Ecto neural progenitor cell (in vitro differentiated cells): ENCODE measurements at regions not wholly inside any gene's neighbourhood (a gene's known extent, or its start where the extent isn't known, plus 50 kb on each side); places are given as distances from the start of the nearest gene placed in this dataset.
"Not testable (repeated sequence)": the region's sequence is repeated elsewhere in the genome, so short reads cannot be mapped to it uniquely, and the experiment has no call there.

Source experiments
- DNase-seq: peaks from one replicate; pipeline ENCODE4 v3.0.0-alpha.2; 2018; ENCODE audit warnings: low spot score

- no peak for DNase-seq
These were observed 394.6 kb downstream of the TECRL start for GRCh38 chr4:64014647-64015046.

- no peak for DNase-seq
These were observed 407.9 kb downstream of the TECRL start for GRCh38 chr4:64001229-64001898.

- no peak for DNase-seq
These were observed 409.0 kb downstream of the TECRL start for GRCh38 chr4:64000241-64000640.

GRCh38 chr4:63986253-63986652 is 423.0 kb downstream of the TECRL start:
- DNase-seq: no peak

GRCh38 chr4:63983224-63983623 is 426.0 kb downstream of the TECRL start:
- no peak for DNase-seq

GRCh38 chr4:63965875-63966274 is 443.4 kb downstream of the TECRL start:
- DNase-seq: no peak

GRCh38 chr4:63942706-63943286 is 466.5 kb downstream of the TECRL start:
- DNase-seq: not testable (repeated sequence)

- no peak for DNase-seq
These were observed 471.3 kb downstream of the TECRL start for GRCh38 chr4:63937961-63938360.

- no peak for DNase-seq
These were observed 487.1 kb downstream of the TECRL start for GRCh38 chr4:63922146-63922545.

GRCh38 chr4:63921561-63921960 is 487.7 kb downstream of the TECRL start:
- no peak for DNase-seq

GRCh38 chr4:63919636-63920365 is 489.4 kb downstream of the TECRL start:
- DNase-seq: no peak

GRCh38 chr4:63906660-63907183 is 502.5 kb downstream of the TECRL start:
- DNase-seq: no peak

- no peak for DNase-seq
These were observed 505.0 kb downstream of the TECRL start for GRCh38 chr4:63904201-63904600.

- no peak for DNase-seq
These were observed 507.9 kb downstream of the TECRL start for GRCh38 chr4:63901304-63901703.

- DNase-seq: no peak
These were observed 510.3 kb downstream of the TECRL start for GRCh38 chr4:63898961-63899360.

GRCh38 chr4:63894161-63894560 is 515.1 kb downstream of the TECRL start:
- DNase-seq: no peak

- no peak for DNase-seq
These were observed 539.9 kb downstream of the TECRL start for GRCh38 chr4:63869370-63869769.

GRCh38 chr4:63851496-63851895 is 557.8 kb downstream of the TECRL start:
- no peak for DNase-seq

- no peak for DNase-seq
These were observed 568.0 kb downstream of the TECRL start for GRCh38 chr4:63841266-63841665.

GRCh38 chr4:63831590-63832155 is 577.6 kb downstream of the TECRL start:
- no peak for DNase-seq

- DNase-seq: no peak
These were observed 591.9 kb downstream of the TECRL start for GRCh38 chr4:63817196-63817865.
